ENCODE measurements at regions not wholly inside any gene's neighbourhood (a gene's known extent, or its start where the extent isn't known, plus 50 kb on each side); places are given as distances from the start of the nearest gene placed in this dataset.
"Not testable (repeated sequence)": the region's sequence is repeated elsewhere in the genome, so short reads cannot be mapped to it uniquely, and the experiment has no call there.

DNA sequence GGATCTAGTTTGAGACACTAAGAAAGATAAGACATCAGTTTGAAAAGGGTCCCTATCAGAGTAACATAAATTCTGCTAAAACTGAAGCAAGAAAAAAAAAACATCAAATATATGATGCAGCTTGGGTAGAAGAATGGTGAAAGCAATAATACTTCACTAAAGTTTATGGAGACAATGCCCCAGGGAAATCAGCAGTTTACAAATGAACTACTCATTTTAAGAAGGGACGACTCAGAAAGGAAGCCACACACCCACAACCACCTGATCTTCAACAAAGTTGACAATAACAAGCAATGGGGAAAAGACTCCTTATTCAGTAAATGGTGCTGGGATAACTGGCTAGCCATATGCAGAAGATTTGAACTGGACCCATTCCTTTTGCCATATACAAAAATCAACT lies 143.5 kb downstream of the TPBG start:
- H3K27ac ChIP-seq (ENCODE audit: low read depth, low read length, severe bottlenecking): no peak overlapping the region
- no CpG with 5 or more reads among the region's 1 CpG for WGBS, 2 experiments (ENCODE audit: insufficient coverage in 2 of 2)
- no peaks in the 10 kb centered on the region for H3K36me3 ChIP-seq (ENCODE audit: control insufficient read depth, insufficient read depth, low read length)
- H3K4me3 ChIP-seq (ENCODE audit: extremely low read depth, insufficient read depth, low read length, poor library complexity, severe bottlenecking): no peak overlapping the region
- no peaks in the 10 kb centered on the region for H3K9me3 ChIP-seq (ENCODE audit: control insufficient read depth, low read length)
- no peaks in the 10 kb centered on the region for H3K4me1 ChIP-seq (ENCODE audit: control insufficient read depth, insufficient read depth, low read length, poor library complexity, severe bottlenecking)

DNA sequence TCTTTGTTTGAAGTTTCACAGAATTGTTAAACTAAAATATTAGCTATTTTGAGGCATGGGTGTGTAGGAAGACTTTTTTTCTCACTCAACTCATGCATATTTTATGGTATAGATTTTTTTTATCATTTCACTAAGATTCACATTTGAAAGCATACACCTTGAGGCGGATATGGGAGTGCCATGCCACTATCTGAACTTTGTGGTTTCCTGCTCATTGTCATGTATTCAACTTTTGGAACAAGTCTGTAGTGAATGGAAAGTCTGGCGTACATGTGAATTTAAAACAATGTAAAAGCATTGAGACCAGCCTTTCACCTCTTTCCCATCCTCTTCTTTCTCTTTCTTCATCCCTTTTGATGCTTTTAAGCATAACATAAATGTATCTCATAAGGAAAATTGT lies 147.9 kb downstream of the TPBG start:
- H3K27ac ChIP-seq (ENCODE audit: low read depth, low read length, severe bottlenecking): no peak overlapping the region
- H3K9me3 ChIP-seq (ENCODE audit: control insufficient read depth, low read length): no peaks in the 10 kb centered on the region
- no peaks in the 10 kb centered on the region for H3K4me1 ChIP-seq (ENCODE audit: control insufficient read depth, insufficient read depth, low read length, poor library complexity, severe bottlenecking)
- H3K4me3 ChIP-seq (ENCODE audit: extremely low read depth, insufficient read depth, low read length, poor library complexity, severe bottlenecking): no peak overlapping the region
- H3K36me3 ChIP-seq (ENCODE audit: control insufficient read depth, insufficient read depth, low read length): no peaks in the 10 kb centered on the region
- WGBS, 2 experiments (ENCODE audit: insufficient coverage in 2 of 2): no CpG with 5 or more reads among the region's 2 CpGs

DNA sequence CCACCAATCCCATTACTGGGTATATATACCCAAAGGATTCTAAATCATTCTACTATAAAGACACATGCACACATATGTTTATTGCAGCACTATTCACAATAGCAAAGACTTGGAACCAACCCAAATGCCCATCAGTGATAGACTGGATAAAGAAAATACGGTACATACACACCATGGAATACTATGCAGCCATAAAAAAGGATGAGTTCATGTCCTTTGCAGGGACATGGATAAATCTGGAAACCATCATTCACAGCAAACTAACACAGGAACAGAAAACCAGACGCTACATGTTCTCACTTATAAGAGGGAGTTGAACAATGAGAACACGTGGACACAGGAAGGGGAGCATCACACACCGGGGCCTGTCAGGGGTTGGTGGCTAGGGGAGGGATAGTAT lies 154.3 kb downstream of the TPBG start:
- not testable (repeated sequence) for H3K36me3 ChIP-seq (ENCODE audit: control insufficient read depth, insufficient read depth, low read length); H3K27ac ChIP-seq (ENCODE audit: low read depth, low read length, severe bottlenecking); H3K4me1 ChIP-seq (ENCODE audit: control insufficient read depth, insufficient read depth, low read length, poor library complexity, severe bottlenecking); H3K9me3 ChIP-seq (ENCODE audit: control insufficient read depth, low read length); H3K4me3 ChIP-seq (ENCODE audit: extremely low read depth, insufficient read depth, low read length, poor library complexity, severe bottlenecking)
- WGBS, 2 experiments (ENCODE audit: insufficient coverage in 2 of 2): no CpG with 5 or more reads among the region's 4 CpGs

DNA sequence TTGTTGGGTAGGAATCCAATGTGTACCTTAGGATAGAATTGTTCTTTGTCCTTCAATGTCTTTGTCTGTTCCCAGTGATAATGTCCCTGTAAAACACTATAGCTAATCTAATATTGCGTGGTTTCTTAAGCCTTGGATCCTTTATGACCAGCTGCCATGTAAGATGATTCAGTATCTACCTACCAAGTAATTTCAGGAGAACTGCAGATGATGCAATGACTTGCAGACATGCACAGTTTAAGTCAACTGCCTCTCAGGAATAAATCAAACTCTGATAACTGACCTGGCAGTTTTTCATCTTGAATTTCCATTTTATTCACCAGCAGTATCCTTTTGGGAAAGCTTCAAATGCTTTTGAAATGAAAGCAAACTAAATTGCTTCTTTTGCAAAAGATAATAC lies 157.8 kb downstream of the TPBG start:
- Histone ChIP-seq H3K4me1 (ENCODE audit: control insufficient read depth, insufficient read depth, low read length, poor library complexity, severe bottlenecking) (no peaks in the 10 kb centered on the region), H3K27ac (ENCODE audit: low read depth, low read length, severe bottlenecking) (no peak overlapping the region), H3K36me3 (ENCODE audit: control insufficient read depth, insufficient read depth, low read length) (no peaks in the 10 kb centered on the region), H3K4me3 (ENCODE audit: extremely low read depth, insufficient read depth, low read length, poor library complexity, severe bottlenecking) (no peak overlapping the region), H3K9me3 (ENCODE audit: control insufficient read depth, low read length) (no peaks in the 10 kb centered on the region)
- WGBS, 2 experiments (ENCODE audit: insufficient coverage in 2 of 2): 100% methylated on average over 1 of the region's 1 CpG; no CpG with 5 or more reads in 1 of the 2 experiments

DNA sequence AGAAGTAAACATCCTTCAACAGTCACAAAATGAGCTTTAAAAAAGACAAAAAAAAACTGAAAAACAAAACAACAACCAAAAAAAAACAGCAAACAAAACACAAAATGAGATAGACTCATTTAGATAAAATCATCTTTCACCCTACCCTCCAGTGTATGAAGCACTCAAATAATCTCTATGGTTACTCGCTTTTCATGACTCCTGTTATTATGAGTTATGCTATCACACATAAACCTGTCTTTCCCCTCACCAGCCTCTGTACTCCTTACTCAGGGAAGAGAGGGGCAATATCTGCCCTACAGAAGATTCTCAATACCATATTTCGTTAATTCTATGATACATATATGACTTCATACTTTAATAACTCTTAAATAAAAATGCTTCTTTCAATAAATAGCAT lies 158.2 kb downstream of the TPBG start:
- 100% methylated on average over 1 of the region's 2 CpGs; no CpG with 5 or more reads in 1 of the 2 experiments for WGBS, 2 experiments (ENCODE audit: insufficient coverage in 2 of 2)
- Histone ChIP-seq H3K36me3 (ENCODE audit: control insufficient read depth, insufficient read depth, low read length) (no peaks in the 10 kb centered on the region), H3K9me3 (ENCODE audit: control insufficient read depth, low read length) (no peaks in the 10 kb centered on the region), H3K4me1 (ENCODE audit: control insufficient read depth, insufficient read depth, low read length, poor library complexity, severe bottlenecking) (no peaks in the 10 kb centered on the region), H3K4me3 (ENCODE audit: extremely low read depth, insufficient read depth, low read length, poor library complexity, severe bottlenecking) (no peak overlapping the region), H3K27ac (ENCODE audit: low read depth, low read length, severe bottlenecking) (no peak overlapping the region)

DNA sequence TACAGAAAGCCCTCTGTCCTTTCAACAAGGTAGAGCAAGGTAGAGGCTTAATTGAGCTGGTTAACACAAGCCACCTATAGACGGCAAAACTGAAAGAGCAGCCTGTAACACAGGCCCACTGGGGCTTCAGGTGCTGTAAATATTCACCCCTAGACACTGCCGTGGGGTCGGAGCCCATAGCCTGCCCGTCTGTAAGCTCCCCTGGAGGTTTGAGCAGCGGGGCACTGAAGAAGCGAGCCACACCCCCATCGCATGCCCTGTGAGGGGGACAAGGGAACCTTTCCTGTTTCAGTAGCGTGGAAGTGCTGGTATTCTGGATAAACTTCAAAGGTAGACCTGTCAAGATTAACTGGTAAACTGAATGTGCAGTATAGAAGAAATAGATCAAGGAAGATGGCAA lies 160.4 kb downstream of the TPBG start:
- no peaks in the 10 kb centered on the region for H3K9me3 ChIP-seq (ENCODE audit: control insufficient read depth, low read length)
- 81 to 85% methylated on average over 8 of the region's 8 CpGs for WGBS, 2 experiments (ENCODE audit: insufficient coverage in 2 of 2)
- H3K4me3 ChIP-seq (ENCODE audit: extremely low read depth, insufficient read depth, low read length, poor library complexity, severe bottlenecking): no peak overlapping the region
- no peaks in the 10 kb centered on the region for H3K36me3 ChIP-seq (ENCODE audit: control insufficient read depth, insufficient read depth, low read length)
- H3K4me1 ChIP-seq (ENCODE audit: control insufficient read depth, insufficient read depth, low read length, poor library complexity, severe bottlenecking): no peaks in the 10 kb centered on the region
- H3K27ac ChIP-seq (ENCODE audit: low read depth, low read length, severe bottlenecking): no peak overlapping the region

DNA sequence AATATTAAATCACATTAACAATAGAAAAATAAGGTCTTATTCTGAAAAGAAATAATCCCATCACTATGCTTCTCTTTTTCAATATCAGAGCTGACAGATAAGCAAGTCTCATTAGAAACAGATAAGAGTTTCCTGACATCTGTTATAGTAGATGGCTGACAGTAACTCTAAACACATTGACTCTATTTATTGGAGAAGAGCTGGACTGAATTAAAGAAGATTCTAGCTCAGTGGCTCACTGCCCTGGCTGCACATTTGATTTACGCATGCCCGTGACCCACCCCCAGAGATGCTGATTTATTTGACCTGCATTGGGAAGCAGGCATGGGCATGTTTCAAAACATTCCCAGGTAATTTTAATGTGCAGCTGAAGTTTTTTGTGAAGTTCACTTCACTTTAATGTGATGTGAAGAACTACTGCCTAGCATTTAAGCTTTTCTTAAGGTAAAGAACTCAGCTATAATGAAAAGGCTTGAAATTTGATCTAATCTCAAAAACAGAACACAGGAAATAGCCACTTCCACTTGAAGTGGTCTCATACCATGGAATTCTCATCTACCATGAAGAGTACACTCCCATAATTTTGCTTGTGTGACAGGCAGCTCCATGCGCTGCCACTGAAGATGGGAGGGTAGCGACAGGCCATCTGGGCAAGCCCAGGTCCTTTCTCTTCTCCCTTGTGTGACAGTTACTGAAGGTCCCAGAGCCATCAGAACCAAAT lies 162.3 kb downstream of the TPBG start:
- Histone ChIP-seq H3K4me1 (ENCODE audit: control insufficient read depth, insufficient read depth, low read length, poor library complexity, severe bottlenecking) (no peaks in the 10 kb centered on the region), H3K4me3 (ENCODE audit: extremely low read depth, insufficient read depth, low read length, poor library complexity, severe bottlenecking) (no peak overlapping the region), H3K36me3 (ENCODE audit: control insufficient read depth, insufficient read depth, low read length) (no peaks in the 10 kb centered on the region), H3K9me3 (ENCODE audit: control insufficient read depth, low read length) (no peaks in the 10 kb centered on the region), H3K27ac (ENCODE audit: low read depth, low read length, severe bottlenecking) (no peak overlapping the region)
- 95% methylated on average over 3 of the region's 4 CpGs; no CpG with 5 or more reads in 1 of the 2 experiments for WGBS, 2 experiments (ENCODE audit: insufficient coverage in 2 of 2)

DNA sequence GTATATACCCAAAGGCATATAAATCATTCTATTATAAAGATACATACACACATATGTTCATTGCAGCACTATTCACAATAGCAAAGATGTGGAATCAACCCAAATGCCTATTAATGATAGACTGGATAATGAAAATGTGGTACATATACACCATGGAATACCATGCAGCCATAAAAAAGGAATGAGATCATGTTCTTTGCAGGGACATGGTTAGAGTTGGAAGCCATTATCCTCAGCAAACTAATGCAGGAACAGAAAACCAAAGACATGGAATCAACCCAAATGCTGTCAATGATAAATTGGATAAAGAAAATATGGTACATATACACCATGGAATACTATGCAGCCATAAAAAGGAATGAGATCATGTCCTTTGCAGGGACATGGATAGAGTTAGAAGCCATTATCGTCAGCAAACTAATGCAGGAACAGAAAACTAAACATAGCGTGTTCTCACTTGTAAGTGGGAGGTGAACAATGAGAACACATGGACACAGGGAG lies 166.4 kb downstream of the TPBG start:
- H3K9me3 ChIP-seq (ENCODE audit: control insufficient read depth, low read length); H3K4me1 ChIP-seq (ENCODE audit: control insufficient read depth, insufficient read depth, low read length, poor library complexity, severe bottlenecking); H3K27ac ChIP-seq (ENCODE audit: low read depth, low read length, severe bottlenecking); H3K4me3 ChIP-seq (ENCODE audit: extremely low read depth, insufficient read depth, low read length, poor library complexity, severe bottlenecking); H3K36me3 ChIP-seq (ENCODE audit: control insufficient read depth, insufficient read depth, low read length): not testable (repeated sequence)
- 76 to 89% methylated on average over 2 of the region's 2 CpGs for WGBS, 2 experiments (ENCODE audit: insufficient coverage in 2 of 2)

DNA sequence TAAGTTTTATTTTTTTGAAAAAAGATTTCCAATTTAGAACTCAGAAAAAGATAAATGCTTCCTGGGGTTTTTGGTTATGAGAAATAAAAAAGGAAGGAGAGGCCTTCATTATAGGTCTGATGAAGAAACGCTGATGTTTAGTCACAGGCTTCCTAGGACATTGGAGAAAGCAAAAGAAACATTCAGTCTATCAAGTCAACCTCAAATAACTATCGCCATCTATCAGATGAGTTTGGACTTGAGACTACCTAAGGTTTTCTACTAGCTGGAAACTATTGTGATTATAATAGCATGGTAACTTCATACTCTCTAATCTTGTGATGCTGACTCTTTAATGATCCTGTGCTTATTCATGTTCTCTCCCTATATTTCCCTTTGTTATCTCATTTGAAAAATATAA lies 171.3 kb downstream of the TPBG start:
- Histone ChIP-seq H3K4me1 (ENCODE audit: control insufficient read depth, insufficient read depth, low read length, poor library complexity, severe bottlenecking) (peaks cover 5% of the 10 kb centered on the region), H3K27ac (ENCODE audit: low read depth, low read length, severe bottlenecking) (no peak overlapping the region), H3K36me3 (ENCODE audit: control insufficient read depth, insufficient read depth, low read length) (no peaks in the 10 kb centered on the region), H3K9me3 (ENCODE audit: control insufficient read depth, low read length) (no peaks in the 10 kb centered on the region), H3K4me3 (ENCODE audit: extremely low read depth, insufficient read depth, low read length, poor library complexity, severe bottlenecking) (no peak overlapping the region)
- WGBS, 2 experiments (ENCODE audit: insufficient coverage in 2 of 2): no CpG with 5 or more reads among the region's 2 CpGs

DNA sequence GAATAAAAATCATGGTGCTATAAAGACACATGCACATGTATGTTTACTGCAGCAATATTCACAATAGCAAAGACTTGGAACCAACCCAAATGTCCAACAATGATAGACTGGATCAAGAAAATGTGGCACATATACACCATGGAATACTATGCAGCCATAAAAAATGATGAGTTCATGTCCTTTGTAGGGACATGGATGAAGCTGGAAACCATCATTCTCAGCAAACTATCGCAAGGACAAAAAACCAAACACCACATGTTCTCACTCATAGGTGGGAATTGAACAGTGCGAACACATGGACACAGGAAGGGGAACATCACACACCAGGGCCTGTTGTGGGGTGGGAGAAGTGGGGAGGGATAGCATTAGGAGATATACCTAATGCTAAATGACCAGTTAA lies 185.9 kb downstream of the TPBG start:
- H3K27ac ChIP-seq (ENCODE audit: low read depth, low read length, severe bottlenecking): not testable (repeated sequence)
- no CpG with 5 or more reads among the region's 2 CpGs for WGBS, 2 experiments (ENCODE audit: insufficient coverage in 2 of 2)

DNA sequence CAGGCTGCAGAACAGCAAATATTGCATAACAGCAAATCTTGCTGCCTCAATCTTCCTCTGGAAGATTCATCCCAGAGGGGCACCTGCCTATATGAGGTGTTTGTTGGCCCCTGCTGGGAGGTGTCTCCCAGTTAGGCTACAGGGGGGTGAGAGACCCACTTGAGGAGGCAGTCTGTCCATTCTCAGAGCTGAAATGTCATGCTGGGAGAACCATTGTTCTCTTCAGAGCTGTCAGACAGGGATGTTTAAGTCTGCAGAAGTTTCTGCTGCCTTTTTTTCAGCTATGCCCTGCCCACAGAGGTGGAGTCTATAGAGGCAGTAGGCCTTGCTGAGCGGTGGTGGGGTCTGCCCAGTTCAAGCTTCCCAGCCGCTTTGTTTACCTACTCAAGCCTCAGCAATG lies 187.7 kb downstream of the TPBG start:
- H3K4me1 ChIP-seq (ENCODE audit: control insufficient read depth, insufficient read depth, low read length, poor library complexity, severe bottlenecking); H3K9me3 ChIP-seq (ENCODE audit: control insufficient read depth, low read length); H3K4me3 ChIP-seq (ENCODE audit: extremely low read depth, insufficient read depth, low read length, poor library complexity, severe bottlenecking); H3K36me3 ChIP-seq (ENCODE audit: control insufficient read depth, insufficient read depth, low read length); H3K27ac ChIP-seq (ENCODE audit: low read depth, low read length, severe bottlenecking): not testable (repeated sequence)
- 57 to 62% methylated on average over 2 of the region's 2 CpGs for WGBS, 2 experiments (ENCODE audit: insufficient coverage in 2 of 2)

More for the DNA sequence above, 185.9 kb downstream of the TPBG start:
- not testable (repeated sequence) for H3K4me1 ChIP-seq (ENCODE audit: control insufficient read depth, insufficient read depth, low read length, poor library complexity, severe bottlenecking); H3K9me3 ChIP-seq (ENCODE audit: control insufficient read depth, low read length); H3K36me3 ChIP-seq (ENCODE audit: control insufficient read depth, insufficient read depth, low read length); H3K4me3 ChIP-seq (ENCODE audit: extremely low read depth, insufficient read depth, low read length, poor library complexity, severe bottlenecking)

All from mesodermal cell (in vitro differentiated cells).